Caco-2 (cell line): ENCODE measurements at regions not wholly inside any gene's neighbourhood (a gene's known extent, or its start where the extent isn't known, plus 50 kb on each side); places are given as distances from the start of the nearest gene placed in this dataset.

Experiments used
- BruUV-seq: library from RNA; stranded (reverse); fragments of 400-500 nt; replicated peaks from 2 replicates; lab custom pipeline; 2021; lab: Mats Ljungman, UMichigan
- CTCF ChIA-PET: fragments of 300-600 bp; sonication (Branson Sonifier 250); formaldehyde crosslinking; loops from one replicate; lab custom pipeline; 2022; ENCODE audit warnings: antibody characterized with exemption; lab: Charles Lee
- POLR2A ChIA-PET: fragments of 300-600 bp; sonication (Branson Sonifier 250); formaldehyde crosslinking; loops from one replicate; lab custom pipeline; 2022; ENCODE audit warnings: antibody characterized with exemption; lab: Charles Lee
- DNase-seq, 2 experiments: peaks; one replicate each; pipeline versions ENCODE4 v3.0.0 to v3.0.0-alpha.2; 2020 to 2022
- H3K27me3 ChIP-seq: replicated peaks from 2 replicates; pipeline ENCODE4 v1.6.0; 2011; ENCODE audit warnings: low read length; ENCODE audit not compliant: control insufficient read depth, insufficient read depth
- H3K36me3 ChIP-seq: 2 replicates; pipeline ENCODE4 v1.5.1; 2011; ENCODE audit warnings: low read length; ENCODE audit not compliant: control insufficient read depth, insufficient read depth
- H3K4me1 ChIP-seq: fragments of 250-450 bp; sonication (Bioruptor Pico); 2 replicates; pipeline ENCODE4 v1.5.1; 2020; ENCODE audit warnings: mild to moderate bottlenecking
- H3K4me3 ChIP-seq: 2 replicates; pipeline ENCODE4 v1.5.1; 2011; ENCODE audit warnings: low read depth, mild to moderate bottlenecking, control low read depth, low read length
- H3K9me3 ChIP-seq: fragments of 250-450 bp; sonication (Bioruptor Pico); 2 replicates; pipeline ENCODE4 v1.5.1; 2020; ENCODE audit warnings: mild to moderate bottlenecking, moderate library complexity
- H3K27ac Mint-ChIP-seq: one replicate; pipeline ENCODE4 v1.8.0; 2022; ENCODE audit warnings: mixed read lengths; ENCODE audit not compliant: unreplicated experiment
- H3K27me3 Mint-ChIP-seq: one replicate; pipeline ENCODE4 v1.8.0; 2022; ENCODE audit warnings: mixed read lengths; ENCODE audit not compliant: insufficient read depth, unreplicated experiment
- H3K36me3 Mint-ChIP-seq: one replicate; pipeline ENCODE4 v1.8.0; 2022; ENCODE audit warnings: mild to moderate bottlenecking, mixed read lengths; ENCODE audit not compliant: insufficient read depth, unreplicated experiment
- H3K4me1 Mint-ChIP-seq: one replicate; pipeline ENCODE4 v1.8.0; 2022; ENCODE audit warnings: low read depth, mixed read lengths; ENCODE audit not compliant: unreplicated experiment
- H3K4me3 Mint-ChIP-seq: one replicate; pipeline ENCODE4 v1.8.0; 2022; ENCODE audit warnings: mild to moderate bottlenecking, moderate library complexity, mixed read lengths; ENCODE audit not compliant: unreplicated experiment
- H3K9me3 Mint-ChIP-seq: one replicate; pipeline ENCODE4 v1.8.0; 2022; ENCODE audit warnings: mixed read lengths; ENCODE audit not compliant: unreplicated experiment
- CTCF ChIP-seq, 2 experiments: fragments of 200-600 bp in 1 of 2; IDR thresholded peaks; 1 replicate in 1 of 2; 2 replicates in 1 of 2; pipeline versions ENCODE4 v1.5.1 to v1.8.0; 2011 to 2022; ENCODE audit warnings: antibody characterized with exemption in 1 of 2, control low read depth in 1 of 2, inconsistent platforms in 1 of 2, low read depth in 1 of 2, low read length in 1 of 2, mild to moderate bottlenecking in 1 of 2, moderate library complexity in 1 of 2; ENCODE audit not compliant: insufficient read depth in 1 of 2, severe bottlenecking in 1 of 2, unreplicated experiment in 1 of 2
- intact Hi-C: fragments of 100-400 bp; cut with micrococcal nuclease; formaldehyde crosslinking; loops from one replicate; pipeline ENCODE4 v1.10.0; 2022; ENCODE audit not compliant: unreplicated experiment

GRCh38 chr4:176588436-176588835, 204.3 kb downstream of the VEGFC start:
- Mint-ChIP-seq H3K9me3 (no peaks in the 10 kb centered on the region), H3K27ac (no peak overlapping the region), H3K4me3 (no peak overlapping the region), H3K4me1 (no peaks in the 10 kb centered on the region), H3K36me3 (no peaks in the 10 kb centered on the region), H3K27me3 (peaks cover 4% of the 10 kb centered on the region)
- H3K4me1 ChIP-seq = no peaks in the 10 kb centered on the region
- BruUV-seq = no TSS peak
- H3K4me3 ChIP-seq = no peak overlapping the region
- H3K27me3 ChIP-seq = no peaks in the 10 kb centered on the region
- intact Hi-C loops = no loop called here
- CTCF ChIA-PET = no interaction called here
- POLR2A ChIA-PET = no interaction called here
- no peaks in the 10 kb centered on the region for H3K36me3 ChIP-seq
- DNase-seq = no peak
- H3K9me3 ChIP-seq = no peaks in the 10 kb centered on the region
- TF ChIP-seq CTCF (IDR thresholded peaks at IDR 0.05; ENCODE audit: insufficient read depth in 1 of 2, low read depth in 1 of 2, low read length in 1 of 2, severe bottlenecking in 1 of 2, unreplicated experiment in 1 of 2) = no peak

- intact Hi-C loops = no loop called here
- Histone ChIP-seq H3K9me3 (no peaks in the 10 kb centered on the region), H3K4me1 (no peaks in the 10 kb centered on the region), H3K4me3 (no peak overlapping the region), H3K36me3 (no peaks in the 10 kb centered on the region), H3K27me3 (no peaks in the 10 kb centered on the region)
- Mint-ChIP-seq H3K9me3 (no peaks in the 10 kb centered on the region), H3K4me3 (no peak overlapping the region), H3K27me3 (peaks cover 4% of the 10 kb centered on the region), H3K36me3 (no peaks in the 10 kb centered on the region), H3K27ac (no peak overlapping the region), H3K4me1 (no peaks in the 10 kb centered on the region)
- ChIA-PET CTCF (no interaction called here), POLR2A (no interaction called here)
- no peak for DNase-seq
- BruUV-seq = no TSS peak
- no peak for TF ChIP-seq CTCF (IDR thresholded peaks at IDR 0.05; ENCODE audit: insufficient read depth in 1 of 2, low read depth in 1 of 2, low read length in 1 of 2, severe bottlenecking in 1 of 2, unreplicated experiment in 1 of 2)
Observed at GRCh38 chr4:176592976-176593670, 199.6 kb downstream of the VEGFC start.

- Mint-ChIP-seq H3K9me3 (no peaks in the 10 kb centered on the region), H3K4me1 (no peaks in the 10 kb centered on the region), H3K36me3 (no peaks in the 10 kb centered on the region), H3K27ac (no peak overlapping the region), H3K4me3 (no peak overlapping the region), H3K27me3 (peaks cover under 1% of the 10 kb centered on the region)
- Histone ChIP-seq H3K27me3 (no peaks in the 10 kb centered on the region), H3K9me3 (no peaks in the 10 kb centered on the region), H3K4me3 (no peak overlapping the region), H3K4me1 (no peaks in the 10 kb centered on the region), H3K36me3 (no peaks in the 10 kb centered on the region)
- ChIA-PET CTCF (no interaction called here), POLR2A (no interaction called here)
- intact Hi-C loops = no loop called here
- TF ChIP-seq CTCF (IDR thresholded peaks at IDR 0.05; ENCODE audit: insufficient read depth in 1 of 2, low read depth in 1 of 2, low read length in 1 of 2, severe bottlenecking in 1 of 2, unreplicated experiment in 1 of 2) = no peak
- BruUV-seq = no TSS peak
- no peak for DNase-seq
Observed at GRCh38 chr4:176593943-176594342, 198.8 kb downstream of the VEGFC start.
